B cell (primary cell): ENCODE measurements at regions not wholly inside any gene's neighbourhood (a gene's known extent, or its start where the extent isn't known, plus 50 kb on each side); places are given as distances from the start of the nearest gene placed in this dataset.

Experiments used
- ATAC-seq: fragments of 200-7000 bp; cut with Tn5 transposase; one replicate; pipeline ENCODE4 v1.10.0; 2021; ENCODE audit warnings: low read depth, mild to moderate bottlenecking, moderate number of reproducible peaks, moderate library complexity
- CTCF ChIA-PET: fragments of 350-600 bp; sonication (Branson Sonifier 250); formaldehyde crosslinking; loops from one replicate; lab custom pipeline; 2021; ENCODE audit warnings: antibody characterized with exemption, inconsistent platforms; lab: Charles Lee
- POLR2A ChIA-PET: fragments of 350-600 bp; sonication (Branson Sonifier 250); formaldehyde crosslinking; loops from one replicate; lab custom pipeline; 2021; ENCODE audit warnings: antibody characterized with exemption; lab: Charles Lee
- DNase-seq: peaks from one replicate; pipeline ENCODE4 v3.0.0; 2013
- H2AFZ ChIP-seq: 2 replicates; pipeline ENCODE4 v1.6.1; 2012; ENCODE audit warnings: mild to moderate bottlenecking, low read depth, low read length; ENCODE audit not compliant: insufficient read depth, poor library complexity, severe bottlenecking
- H3K27ac ChIP-seq, 2 donors: 1 replicate in 1 of 2; 2 replicates in 1 of 2; pipeline ENCODE4 v1.5.1; 2012 to 2013; ENCODE audit warnings: low read length in 2 of 2, mild to moderate bottlenecking in 2 of 2, moderate library complexity in 1 of 2
- H3K27me3 ChIP-seq, 4 experiments: fragments of 200-600 bp in 1 of 4; sonication (generic) in 1 of 4; replicated peaks in 1 of 4; 1 replicate in 2 of 4; 2 replicates in 2 of 4; pipeline versions ENCODE4 v1.6.1 to v1.7.0; 2013 to 2016; ENCODE audit warnings: low read length in 3 of 4, mild to moderate bottlenecking in 2 of 4, mixed read lengths in 1 of 4, moderate library complexity in 1 of 4; ENCODE audit not compliant: insufficient read depth in 4 of 4, control insufficient read depth in 3 of 4; ENCODE audit errors: control extremely low read depth in 1 of 4
- H3K36me3 ChIP-seq, 2 experiments: replicated peaks in 1 of 2; 1 replicate in 1 of 2; 2 replicates in 1 of 2; pipeline versions ENCODE4 v1.6.1 to v1.7.1; 2013; ENCODE audit warnings: low read length in 1 of 2; ENCODE audit not compliant: insufficient read depth in 2 of 2, control insufficient read depth in 1 of 2; ENCODE audit errors: control extremely low read depth in 1 of 2, extremely low read depth in 1 of 2
- H3K4me1 ChIP-seq, 2 donors: fragments of 200-600 bp in 1 of 2; sonication (generic) in 1 of 2; 1 replicate in 1 of 2; 2 replicates in 1 of 2; pipeline versions ENCODE4 v1.5.1 to v1.6.1; 2013 to 2017; ENCODE audit warnings: low read length in 2 of 2; ENCODE audit not compliant: control insufficient read depth in 2 of 2, insufficient read depth in 2 of 2
- H3K4me2 ChIP-seq: replicated peaks from 2 replicates; pipeline ENCODE3; 2012; ENCODE audit warnings: mild to moderate bottlenecking, low read depth, low read length; ENCODE audit not compliant: poor library complexity, severe bottlenecking
- H3K4me3 ChIP-seq, 5 experiments: fragments of 200-600 bp in 1 of 5; sonication (generic) in 1 of 5; 1 replicate in 3 of 5; 2 replicates in 2 of 5; pipeline versions ENCODE4 v1.5.1 to v1.7.0; 2011 to 2016; ENCODE audit warnings: low read length in 4 of 5, mild to moderate bottlenecking in 4 of 5, low read depth in 2 of 5, control low read depth in 1 of 5, moderate library complexity in 1 of 5; ENCODE audit not compliant: insufficient read depth in 1 of 5; ENCODE audit errors: control extremely low read depth in 1 of 5, extremely low read depth in 1 of 5
- H3K79me2 ChIP-seq: fragments of 200-600 bp; sonication (generic); one replicate; pipeline ENCODE4 v1.6.0; 2016; ENCODE audit warnings: low read length; ENCODE audit not compliant: control insufficient read depth, insufficient read depth
- H3K9ac ChIP-seq: fragments of 200-600 bp; sonication (generic); 2 replicates; pipeline ENCODE4 v1.6.1; 2017; ENCODE audit warnings: mild to moderate bottlenecking, low read length, moderate library complexity
- H3K9me3 ChIP-seq, 3 donors: one replicate each; pipeline versions ENCODE4 v1.6.1 to v1.7.1; 2013; ENCODE audit warnings: low read length in 2 of 3; ENCODE audit not compliant: control insufficient read depth in 2 of 3, insufficient read depth in 1 of 3; ENCODE audit errors: control extremely low read depth in 1 of 3
- H4K20me1 ChIP-seq: 2 replicates; pipeline ENCODE4 v1.6.0; 2012; ENCODE audit warnings: mild to moderate bottlenecking, low read length; ENCODE audit not compliant: insufficient read depth, control insufficient read depth, poor library complexity, severe bottlenecking
- H3K27ac Mint-ChIP-seq: one replicate; pipeline ENCODE4 v1.8.0; 2021; ENCODE audit warnings: mixed read lengths
- H3K27me3 Mint-ChIP-seq: one replicate; pipeline ENCODE4 v1.8.0; 2021; ENCODE audit warnings: mixed read lengths
- H3K4me1 Mint-ChIP-seq: one replicate; pipeline ENCODE4 v1.8.0; 2021; ENCODE audit warnings: mixed read lengths
- H3K4me3 Mint-ChIP-seq: one replicate; pipeline ENCODE4 v1.8.0; 2021; ENCODE audit warnings: mixed read lengths
- H3K9me3 Mint-ChIP-seq: one replicate; pipeline ENCODE4 v1.8.0; 2022; ENCODE audit warnings: mixed read lengths; ENCODE audit not compliant: insufficient read depth
- EZH2 ChIP-seq: IDR thresholded peaks from 2 replicates; pipeline ENCODE4 v1.6.1; 2012; ENCODE audit warnings: borderline replicate concordance, low read depth, mild to moderate bottlenecking, moderate library complexity, low read length; ENCODE audit not compliant: insufficient read depth, poor library complexity, severe bottlenecking
- WGBS: methylation state at CpG from one replicate; pipeline ENCODE4 v1.1.5; 2013; ENCODE audit warnings: missing lambda C conversion rate; ENCODE audit not compliant: insufficient coverage; 5-methylcytosine and 5-hydroxymethylcytosine counted together
- intact Hi-C: fragments of 100-400 bp; cut with micrococcal nuclease; formaldehyde crosslinking; loops from one replicate; pipeline ENCODE4 v1.10.0; 2022
- TF ChIP-seq, protein P1 (sequence below): fragments of 200-600 bp; IDR thresholded peaks from one replicate; pipeline ENCODE4 v1.8.0; 2022; ENCODE audit warnings: antibody characterized with exemption, mild to moderate bottlenecking

DNA sequence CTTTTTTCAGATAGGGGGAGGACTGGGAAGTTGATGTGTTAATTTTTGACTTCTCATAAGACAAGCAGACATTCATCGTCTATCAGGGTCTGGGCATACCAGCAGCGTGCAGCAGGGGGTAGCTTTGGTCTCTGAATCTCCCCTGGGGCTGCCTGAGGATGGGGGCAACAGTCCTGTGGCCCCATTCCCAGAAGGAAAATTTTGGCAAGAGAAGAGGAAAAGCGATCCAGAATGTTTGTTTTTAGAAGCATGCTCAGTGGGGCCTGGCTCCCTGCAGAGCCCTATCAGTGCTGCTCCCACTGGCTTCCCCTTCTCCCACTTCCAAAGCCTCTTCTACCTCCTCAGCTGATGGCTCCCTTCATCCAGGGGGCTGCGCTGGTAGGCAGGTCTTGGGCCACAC lies 194.8 kb upstream of the IL12B start:
- Histone ChIP-seq H2AFZ (no peak overlapping the region), H4K20me1 (no peaks in the 10 kb centered on the region), H3K36me3 (no peaks in the 10 kb centered on the region), H3K9me3 (peaks cover 0 to 4% (median 0%) of the 10 kb centered on the region in 3 donors), H3K4me2 (no peak overlapping the region), H3K4me1 (no peaks in the 10 kb centered on the region), H3K27me3 (no peaks in the 10 kb centered on the region), H3K9ac (no peak overlapping the region), H3K79me2 (no peaks in the 10 kb centered on the region), H3K4me3 (no peak overlapping the region), H3K27ac (no peak overlapping the region)
- CTCF ChIA-PET, result no interaction called here
- Mint-ChIP-seq H3K27ac (no peak overlapping the region), H3K27me3 (no peaks in the 10 kb centered on the region), H3K4me1 (no peaks in the 10 kb centered on the region), H3K9me3 (peaks cover 5% of the 10 kb centered on the region), H3K4me3 (no peak overlapping the region)
- 100% methylated on average over 2 of the region's 4 CpGs for WGBS
- DNase-seq (no peak), ATAC-seq (no peak)
- intact Hi-C loops, result no loop called here
- POLR2A ChIA-PET, result no interaction called here
- TF ChIP-seq, protein P1, sequence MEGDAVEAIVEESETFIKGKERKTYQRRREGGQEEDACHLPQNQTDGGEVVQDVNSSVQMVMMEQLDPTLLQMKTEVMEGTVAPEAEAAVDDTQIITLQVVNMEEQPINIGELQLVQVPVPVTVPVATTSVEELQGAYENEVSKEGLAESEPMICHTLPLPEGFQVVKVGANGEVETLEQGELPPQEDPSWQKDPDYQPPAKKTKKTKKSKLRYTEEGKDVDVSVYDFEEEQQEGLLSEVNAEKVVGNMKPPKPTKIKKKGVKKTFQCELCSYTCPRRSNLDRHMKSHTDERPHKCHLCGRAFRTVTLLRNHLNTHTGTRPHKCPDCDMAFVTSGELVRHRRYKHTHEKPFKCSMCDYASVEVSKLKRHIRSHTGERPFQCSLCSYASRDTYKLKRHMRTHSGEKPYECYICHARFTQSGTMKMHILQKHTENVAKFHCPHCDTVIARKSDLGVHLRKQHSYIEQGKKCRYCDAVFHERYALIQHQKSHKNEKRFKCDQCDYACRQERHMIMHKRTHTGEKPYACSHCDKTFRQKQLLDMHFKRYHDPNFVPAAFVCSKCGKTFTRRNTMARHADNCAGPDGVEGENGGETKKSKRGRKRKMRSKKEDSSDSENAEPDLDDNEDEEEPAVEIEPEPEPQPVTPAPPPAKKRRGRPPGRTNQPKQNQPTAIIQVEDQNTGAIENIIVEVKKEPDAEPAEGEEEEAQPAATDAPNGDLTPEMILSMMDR, result no peak
- TF ChIP-seq EZH2, result no peak

DNA sequence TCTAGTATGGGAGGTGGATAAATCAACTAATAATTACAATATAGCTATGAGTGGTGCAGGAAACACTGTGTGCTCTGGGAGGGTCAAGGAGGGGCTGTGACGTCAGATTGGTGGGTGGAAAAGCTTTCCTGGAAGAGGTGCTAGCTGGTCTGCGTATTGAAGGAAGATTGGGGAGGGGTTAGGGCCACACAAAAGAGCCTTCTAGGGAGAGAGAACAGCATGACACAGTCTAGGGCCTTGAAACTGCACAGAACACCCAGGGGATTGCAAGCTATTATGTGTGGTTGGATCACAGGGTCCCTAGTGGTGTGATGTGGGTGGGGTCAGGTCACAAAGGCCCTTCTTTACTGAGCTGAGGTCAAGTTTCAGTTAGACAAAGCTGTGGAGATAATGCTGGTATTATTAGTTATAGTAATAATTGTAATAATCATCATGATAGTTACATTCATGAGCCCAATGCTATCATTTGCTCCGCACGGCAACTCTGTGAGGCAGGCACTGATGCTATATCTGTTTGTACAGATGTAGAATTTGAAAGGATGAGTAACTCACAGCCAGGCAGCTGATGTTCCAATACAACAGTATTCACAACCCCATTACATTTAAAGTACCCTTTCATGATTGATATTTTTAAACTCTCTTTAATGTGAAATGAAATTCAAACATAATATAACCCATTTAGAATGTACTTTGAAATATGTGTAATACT lies 197.4 kb upstream of the IL12B start:
- Mint-ChIP-seq H3K27ac (no peak overlapping the region), H3K9me3 (peaks cover 5% of the 10 kb centered on the region), H3K27me3 (no peaks in the 10 kb centered on the region), H3K4me1 (no peaks in the 10 kb centered on the region), H3K4me3 (no peak overlapping the region)
- Histone ChIP-seq H3K4me3 (no peak overlapping the region), H4K20me1 (no peaks in the 10 kb centered on the region), H3K36me3 (no peaks in the 10 kb centered on the region), H3K9me3 (peaks cover 0 to 4% (median 0%) of the 10 kb centered on the region in 3 donors), H3K4me1 (no peaks in the 10 kb centered on the region), H3K9ac (no peak overlapping the region), H2AFZ (no peak overlapping the region), H3K27ac (no peak overlapping the region), H3K27me3 (no peaks in the 10 kb centered on the region), H3K79me2 (no peaks in the 10 kb centered on the region), H3K4me2 (no peak overlapping the region)
- ATAC-seq (no peak), DNase-seq (no peak)
- POLR2A ChIA-PET, result no interaction called here
- TF ChIP-seq, protein P1, result no peak
- TF ChIP-seq EZH2, result no peak
- intact Hi-C loops, result no loop called here
- CTCF ChIA-PET, result interaction anchor here (0.8 to 1.1 kb wide), 3 partner anchors 9 to 241 kb away, joined by 3 to 5 read pairs (median 3); no protein-coding TSS in a partner anchor
- 63% methylated on average over 2 of the region's 4 CpGs for WGBS
